DMS 273 (cell line): ENCODE measurements at regions not wholly inside any gene's neighbourhood (a gene's known extent, or its start where the extent isn't known, plus 50 kb on each side); places are given as distances from the start of the nearest gene placed in this dataset.

Experiments
- DNase-seq: peaks from one replicate; lab custom pipeline; 2025; ENCODE audit not compliant: unreplicated experiment; lab: John Stamatoyannopoulos, UW

DNA sequence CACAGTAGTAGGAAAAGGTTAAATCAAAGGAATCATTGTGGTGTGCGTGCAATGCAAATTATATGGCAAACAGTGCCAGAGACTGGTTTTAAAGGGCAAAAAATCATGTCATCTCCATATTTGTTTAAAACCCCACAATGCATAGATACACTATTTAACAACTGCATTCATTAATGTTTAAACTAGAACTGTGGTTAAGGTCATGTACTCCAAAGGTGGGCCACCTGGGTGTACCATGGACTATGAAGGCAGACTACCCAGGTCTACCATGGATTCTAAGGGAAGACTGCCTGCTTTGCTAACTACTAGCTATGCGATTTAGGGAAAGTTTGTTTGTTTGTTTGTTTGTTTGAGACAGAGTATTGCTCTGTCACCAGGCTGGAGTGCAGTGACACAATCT lies 356.3 kb downstream of the ZEB2 start:
- no peak for DNase-seq

DNA sequence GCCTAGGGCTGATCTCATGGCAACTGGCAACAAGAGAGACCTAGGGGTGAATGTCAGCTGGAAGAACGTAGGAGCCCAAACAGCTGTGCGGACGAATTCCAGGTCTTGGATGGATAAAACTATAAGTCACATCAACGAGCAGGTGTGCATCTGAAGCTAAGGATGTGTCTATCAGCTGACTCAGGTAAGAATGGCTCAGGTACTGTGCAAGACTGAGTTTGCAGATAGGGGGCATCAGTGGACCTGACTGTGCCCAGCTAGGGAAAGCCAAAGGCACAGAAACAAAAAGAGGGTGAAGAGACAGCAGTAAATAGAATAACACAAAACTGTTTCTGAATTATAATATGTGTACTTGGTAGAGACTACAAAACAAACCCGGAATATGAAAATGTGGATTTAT lies 357.3 kb downstream of the ZEB2 start:
- peak; percentile 39 for DNase-seq

- no peak for DNase-seq
These were observed 358.9 kb downstream of the ZEB2 start for GRCh38 chr2:144161061-144161460.

- peak; percentile 8 for DNase-seq
These were observed 360.7 kb downstream of the ZEB2 start for GRCh38 chr2:144159240-144159639.

- no peak for DNase-seq
These were observed 361.8 kb downstream of the ZEB2 start for GRCh38 chr2:144158096-144158495.

DNA sequence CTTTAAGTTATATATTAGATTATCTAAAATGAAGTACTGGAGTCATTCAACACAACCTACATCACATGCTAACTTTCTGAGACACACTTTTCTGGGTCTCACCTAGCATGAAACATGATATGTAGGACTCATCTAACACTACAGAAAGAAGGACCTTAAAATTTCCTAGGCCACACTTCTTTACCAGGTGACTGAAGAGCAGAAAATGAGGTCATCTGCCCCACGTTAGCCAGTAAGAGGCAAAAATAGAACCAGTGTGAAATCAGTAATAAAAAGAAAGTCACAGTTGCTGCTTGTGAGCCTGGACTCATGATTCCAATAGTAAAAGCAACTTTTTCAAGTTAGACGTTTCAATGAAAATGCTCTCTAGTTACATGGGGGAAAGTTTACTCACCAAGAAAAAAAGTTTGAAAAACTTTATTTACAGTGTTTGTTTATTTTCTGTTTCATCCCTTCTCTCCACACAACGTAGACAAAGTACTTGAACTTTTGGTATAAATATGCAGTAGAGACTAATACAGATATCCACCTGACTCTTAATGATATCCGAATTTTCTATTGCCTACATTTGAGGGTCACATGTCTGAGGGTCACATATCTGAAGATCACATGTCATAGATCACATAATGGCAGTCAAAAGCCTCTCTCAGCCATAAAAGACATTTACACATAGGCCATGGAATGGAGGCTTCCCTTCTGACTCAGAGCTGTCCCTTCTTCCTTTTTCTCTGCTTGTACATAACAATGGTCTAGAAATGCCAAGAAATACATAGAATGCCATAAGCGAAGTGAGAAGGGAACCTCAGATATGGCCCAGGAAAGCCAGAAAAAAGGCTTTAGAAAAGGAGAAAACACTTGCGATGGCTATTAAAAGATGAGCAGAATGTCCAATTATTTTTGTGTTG lies 362.9 kb downstream of the ZEB2 start:
- DNase-seq, result no peak

GRCh38 chr2:144154205-144154604 lies 365.7 kb downstream of the ZEB2 start:
- DNase-seq, result no peak

- no peak for DNase-seq
These were observed 367.1 kb downstream of the ZEB2 start for GRCh38 chr2:144152817-144153271.

- no peak for DNase-seq
These were observed 368.1 kb downstream of the ZEB2 start for GRCh38 chr2:144151851-144152250.

GRCh38 chr2:144151405-144151804 lies 368.5 kb downstream of the ZEB2 start:
- no peak for DNase-seq

GRCh38 chr2:144147356-144147755 lies 372.6 kb downstream of the ZEB2 start:
- no peak for DNase-seq

- DNase-seq, result no peak
These were observed 373.0 kb downstream of the ZEB2 start for GRCh38 chr2:144146876-144147275.

DNA sequence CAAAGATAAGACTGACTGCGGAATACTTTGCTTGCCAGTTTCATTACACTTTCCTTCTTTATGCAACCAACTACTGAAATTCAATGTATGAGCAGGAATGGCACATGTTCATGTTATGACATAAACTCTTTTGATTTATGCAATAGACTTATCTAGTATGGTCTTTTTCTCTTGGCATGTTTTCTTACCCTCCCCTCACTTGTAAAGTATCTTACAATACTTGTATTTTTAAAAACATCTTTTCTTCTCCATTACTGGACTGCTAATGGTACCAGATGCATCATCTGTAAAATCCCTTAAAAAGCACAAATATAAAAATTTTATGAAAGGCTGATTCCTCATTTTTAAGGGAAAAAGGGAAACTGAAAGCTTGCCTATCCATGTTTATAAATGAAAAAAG lies 373.8 kb downstream of the ZEB2 start:
- no peak for DNase-seq

DNA sequence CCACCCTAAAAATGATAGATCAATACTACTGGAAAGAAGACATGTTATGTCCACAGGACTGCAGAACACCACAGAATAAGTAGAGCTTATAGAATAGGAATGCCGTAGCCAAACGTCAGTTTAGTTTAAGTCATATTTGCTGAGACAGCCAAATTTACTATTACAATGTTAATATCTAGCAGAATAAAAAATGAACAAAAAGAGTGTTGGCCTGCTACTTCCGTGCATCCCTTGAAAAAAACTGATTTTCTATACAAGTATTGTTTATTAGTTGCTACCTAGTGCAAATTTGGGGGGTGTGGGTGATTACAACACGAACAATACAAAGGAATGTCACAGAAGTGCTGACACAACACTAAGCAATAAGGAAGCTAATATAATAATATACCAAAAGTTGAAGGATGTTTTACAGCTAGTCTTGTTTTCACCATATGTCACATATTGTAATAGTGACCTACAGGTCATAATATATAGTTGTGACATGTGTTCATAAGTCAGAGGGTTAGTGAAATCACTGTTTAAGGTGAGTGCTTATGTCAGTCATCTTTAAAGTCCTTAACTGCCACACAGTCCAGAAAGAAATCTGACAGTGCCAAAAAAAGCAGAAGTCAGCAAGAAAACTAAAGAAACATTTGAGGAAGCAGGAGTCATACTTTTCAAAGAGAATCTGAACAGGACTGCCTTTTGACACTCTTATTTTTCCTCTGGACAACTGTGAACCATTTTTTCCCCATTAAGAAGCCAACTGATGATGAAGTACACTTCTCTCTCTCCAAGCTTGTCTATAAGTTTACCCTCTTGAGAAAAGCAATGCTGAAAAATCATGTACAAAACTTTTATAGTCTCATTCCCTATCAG lies 376.4 kb downstream of the ZEB2 start:
- no peak for DNase-seq

- no peak for DNase-seq
These were observed 379.0 kb downstream of the ZEB2 start for GRCh38 chr2:144140891-144141290.

DNA sequence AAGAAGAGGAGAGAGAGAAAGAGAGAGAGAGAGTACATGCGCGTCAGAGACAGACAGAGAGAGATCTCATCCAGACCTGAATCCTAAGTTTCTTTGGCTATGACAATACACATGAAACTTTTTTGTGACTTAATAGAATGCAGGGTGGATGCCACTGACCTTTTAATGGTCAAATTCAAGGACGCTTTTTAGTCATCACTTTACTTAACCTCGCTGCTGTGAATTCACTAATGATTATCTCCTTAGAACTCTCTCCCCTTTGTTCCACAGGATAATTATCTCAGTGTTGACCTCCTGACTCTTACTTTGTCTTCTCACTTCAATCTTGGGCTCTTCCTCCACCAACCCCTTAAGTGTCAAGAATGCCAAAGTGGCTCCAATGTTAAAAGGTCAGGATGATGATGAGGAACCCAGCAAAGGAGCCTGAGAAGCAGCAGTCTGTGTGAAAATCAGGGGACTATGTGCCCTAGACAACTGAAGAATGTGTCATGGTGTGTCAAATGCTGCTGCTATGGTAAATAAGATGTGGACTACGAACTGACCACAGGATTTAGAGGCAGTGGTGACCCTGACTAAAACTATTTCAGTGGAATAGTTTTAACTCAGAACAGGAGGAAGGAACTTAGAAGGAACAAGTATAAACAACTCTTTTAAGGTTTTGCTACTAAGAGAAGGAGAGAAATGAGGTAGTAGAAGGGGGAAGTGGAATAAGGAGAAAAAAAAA lies 382.1 kb downstream of the ZEB2 start:
- DNase-seq, result no peak

DNA sequence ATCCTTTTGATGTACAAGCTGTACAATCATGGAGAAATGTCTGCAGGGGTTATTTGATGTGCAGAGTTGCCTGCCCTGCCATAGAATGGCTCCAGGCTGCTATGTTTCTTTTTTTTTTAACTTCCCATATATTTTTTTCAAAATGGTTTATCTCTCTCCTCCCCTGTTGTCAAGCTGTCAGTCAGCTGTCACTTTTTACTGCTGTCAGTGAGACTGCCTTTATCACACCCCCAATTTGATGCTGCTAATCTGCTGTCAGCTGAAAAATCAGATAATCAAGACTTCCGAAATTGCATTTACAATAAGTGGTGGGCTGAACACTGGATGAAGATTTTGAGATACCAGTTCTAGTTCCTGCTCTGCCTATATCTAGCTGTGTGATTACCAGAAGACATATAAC lies 382.6 kb downstream of the ZEB2 start:
- no peak for DNase-seq

DNA sequence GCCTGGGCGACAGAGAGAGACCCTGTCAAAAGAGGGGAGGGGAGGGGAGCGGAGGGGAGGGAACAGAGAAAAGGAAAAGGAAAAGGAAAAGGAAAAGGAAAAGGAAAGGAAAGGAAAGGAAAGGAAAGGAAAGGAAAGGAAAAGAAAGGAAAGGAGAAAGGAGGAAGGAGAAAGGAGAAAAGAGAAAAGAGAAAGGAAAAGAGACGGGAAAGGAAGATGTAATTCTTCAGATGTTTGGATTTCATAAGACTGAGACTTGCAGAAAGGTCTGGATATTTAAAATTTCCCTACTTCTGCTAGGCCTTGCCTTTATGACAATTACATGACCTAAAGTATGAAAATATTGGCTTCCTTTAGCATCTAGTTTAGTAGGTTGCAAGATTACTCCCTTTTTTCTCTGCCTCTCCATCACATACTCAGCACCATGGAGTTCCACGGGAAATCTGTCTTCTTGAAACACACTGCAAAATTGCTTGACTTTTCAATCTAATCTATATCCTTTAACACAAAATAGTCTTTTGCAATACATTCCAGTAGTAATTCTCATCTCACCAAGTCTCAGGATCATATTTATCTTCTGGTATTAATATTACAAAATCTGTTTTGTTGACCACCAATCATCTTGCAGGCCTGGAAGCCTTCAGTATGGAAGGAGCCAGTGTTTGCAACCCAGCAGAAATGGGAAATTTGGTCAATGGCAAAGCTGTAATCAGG lies 383.5 kb downstream of the ZEB2 start:
- no peak for DNase-seq

DNA sequence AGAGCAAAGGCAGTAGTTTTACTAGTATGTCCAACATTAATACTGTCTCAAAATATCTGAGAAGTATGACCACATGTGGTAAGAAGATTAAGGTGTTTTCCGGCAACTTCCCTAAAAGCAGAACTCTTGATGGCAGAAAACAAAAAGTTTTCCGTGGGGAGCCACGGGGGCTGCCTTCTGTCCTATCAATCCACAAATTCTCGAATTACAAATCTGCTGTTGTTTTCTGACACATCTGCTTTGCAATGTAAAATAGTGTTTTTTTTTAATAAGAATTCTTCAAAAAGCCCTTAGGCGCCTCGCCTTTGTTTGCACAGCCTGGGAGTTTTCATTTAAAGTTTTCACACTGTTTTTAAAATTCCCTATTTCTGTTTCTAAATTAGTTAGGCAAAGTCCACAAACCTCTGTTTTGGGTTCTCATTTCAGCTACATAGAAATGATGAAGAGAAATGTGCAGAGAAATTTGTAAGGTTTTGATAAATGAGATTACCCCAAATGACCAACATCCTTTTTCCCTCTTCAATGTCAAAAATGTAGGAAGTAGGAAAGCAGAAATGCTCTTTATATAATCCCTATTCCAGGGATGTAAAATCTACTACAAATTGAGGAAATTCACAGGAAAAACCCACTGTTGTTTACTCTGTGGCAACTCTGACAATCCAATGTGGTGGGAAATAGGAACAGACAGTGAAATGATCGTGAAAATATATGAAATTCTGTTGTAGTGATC lies 385.8 kb downstream of the ZEB2 start:
- DNase-seq, result no peak

- DNase-seq, result no peak
These were observed 387.6 kb downstream of the ZEB2 start for GRCh38 chr2:144132357-144132756.
